ENCODE measurements at regions not wholly inside any gene's neighbourhood (a gene's known extent, or its start where the extent isn't known, plus 50 kb on each side); places are given as distances from the start of the nearest gene placed in this dataset.

GRCh38 chr4:22099896-22100295 is 151.3 kb upstream of the KCNIP4 start:
- no peak for DNase-seq

- DNase-seq, result no peak
Observed at GRCh38 chr4:22097596-22097995, 149.0 kb upstream of the KCNIP4 start.

- DNase-seq, result no peak
Observed at GRCh38 chr4:22094217-22094616, 145.6 kb upstream of the KCNIP4 start.

- DNase-seq, result no peak
Observed at GRCh38 chr4:22093126-22093525, 144.6 kb upstream of the KCNIP4 start.

GRCh38 chr4:22091906-22092305 is 143.3 kb upstream of the KCNIP4 start:
- no peak for DNase-seq

- DNase-seq, result no peak
Observed at GRCh38 chr4:22091352-22091717, 142.8 kb upstream of the KCNIP4 start.

- DNase-seq, result no peak
Observed at GRCh38 chr4:22090661-22091351, 142.2 kb upstream of the KCNIP4 start.

- DNase-seq, result no peak
Observed at GRCh38 chr4:22077571-22077970, 129.0 kb upstream of the KCNIP4 start.

GRCh38 chr4:22072726-22073125 is 124.2 kb upstream of the KCNIP4 start:
- DNase-seq, result no peak

- DNase-seq, result no peak
Observed at GRCh38 chr4:22072240-22072639, 123.7 kb upstream of the KCNIP4 start.

GRCh38 chr4:22071749-22072148 is 123.2 kb upstream of the KCNIP4 start:
- no peak for DNase-seq

- DNase-seq, result no peak
Observed at GRCh38 chr4:22070256-22070655, 121.7 kb upstream of the KCNIP4 start.

GRCh38 chr4:22063613-22064012 is 115.0 kb upstream of the KCNIP4 start:
- no peak for DNase-seq

- no peak for DNase-seq
Observed at GRCh38 chr4:22062676-22063075, 114.1 kb upstream of the KCNIP4 start.

- no peak for DNase-seq
Observed at GRCh38 chr4:22055954-22056353, 107.4 kb upstream of the KCNIP4 start.

- no peak for DNase-seq
Observed at GRCh38 chr4:22052076-22052475, 103.5 kb upstream of the KCNIP4 start.

GRCh38 chr4:22048323-22048722 is 99.8 kb upstream of the KCNIP4 start:
- no peak for DNase-seq

- DNase-seq, result no peak
Observed at GRCh38 chr4:22047793-22048192, 99.2 kb upstream of the KCNIP4 start.

- DNase-seq, result no peak
Observed at GRCh38 chr4:22045051-22045630, 96.6 kb upstream of the KCNIP4 start.

GRCh38 chr4:22031423-22031822 is 82.9 kb upstream of the KCNIP4 start:
- no peak for DNase-seq

GRCh38 chr4:22030881-22031280 is 82.3 kb upstream of the KCNIP4 start:
- DNase-seq, result no peak

GRCh38 chr4:22030307-22030706 is 81.7 kb upstream of the KCNIP4 start:
- peak; percentile 79 for DNase-seq

- DNase-seq, result peak; percentile 79
Observed at GRCh38 chr4:22029803-22030202, 81.2 kb upstream of the KCNIP4 start.

GRCh38 chr4:22021106-22021505 is 72.5 kb upstream of the KCNIP4 start:
- DNase-seq, result no peak

GRCh38 chr4:22020129-22020528 is 71.6 kb upstream of the KCNIP4 start:
- no peak for DNase-seq
